ENCODE measurements at regions not wholly inside any gene's neighbourhood (a gene's known extent, or its start where the extent isn't known, plus 50 kb on each side); places are given as distances from the start of the nearest gene placed in this dataset.

GRCh38 chr6:145266432-145267075 lies 468.8 kb downstream of the EPM2A start:
- WGBS: 59% methylated on average over 6 of the region's 6 CpGs

More at GRCh38 chr6:145266432-145267075, 468.8 kb downstream of the EPM2A start:
- Histone ChIP-seq H3K36me3 (ENCODE audit: control insufficient read depth in 4 of 4, insufficient read depth in 3 of 4, low read depth in 1 of 4, low read length in 3 of 4) (no peaks in the 10 kb centered on the region), H3K9me3 (ENCODE audit: control insufficient read depth in 4 of 4, low read length in 3 of 4) (no peaks in the 10 kb centered on the region), H3K4me3 (ENCODE audit: low read depth in 1 of 3, low read length in 3 of 3) (no peak overlapping the region), H3K27me3 (ENCODE audit: control insufficient read depth in 4 of 4, insufficient read depth in 4 of 4, low read length in 3 of 4) (no peaks in the 10 kb centered on the region), H3K9ac (ENCODE audit: low read depth in 1 of 2, low read length in 2 of 2) (no peak overlapping the region), H3K4me1 (ENCODE audit: control insufficient read depth in 4 of 4, insufficient read depth in 4 of 4, low read length in 3 of 4) (peaks cover 2 to 33% (median 26%) of the 10 kb centered on the region in 4 donors), H3K27ac (ENCODE audit: low read depth in 1 of 2, low read length in 2 of 2) (peak overlapping the region; percentile 49)
- TF ChIP-seq JUND (IDR thresholded peaks at IDR 0.05) (no peak), ZBTB33 (IDR thresholded peaks at IDR 0.05) (no peak), NR2F2 (IDR thresholded peaks at IDR 0.05) (no peak), HNF4G (IDR thresholded peaks at IDR 0.05) (no peak), YY1 (IDR thresholded peaks at IDR 0.05) (no peak), REST (IDR thresholded peaks at IDR 0.05) (no peak), EGR1 (IDR thresholded peaks at IDR 0.05; ENCODE audit: low read depth in 2 of 2) (no peak), CTCF (IDR thresholded peaks at IDR 0.05; ENCODE audit: low read depth, low read length, missing input control) (no peak), FOXA1 (IDR thresholded peaks at IDR 0.05) (no peak), SP1 (IDR thresholded peaks at IDR 0.05) (no peak), ATF3 (IDR thresholded peaks at IDR 0.05) (no peak), RXRA (IDR thresholded peaks at IDR 0.05) (no peak)
- no peak for DNase-seq (ENCODE audit: low spot score)

Measured in liver (tissue), 8 donors.